H9 (cell line): ENCODE measurements at regions not wholly inside any gene's neighbourhood (a gene's known extent, or its start where the extent isn't known, plus 50 kb on each side); places are given as distances from the start of the nearest gene placed in this dataset.

Experiments used
- DNase-seq: peaks from one replicate; pipeline ENCODE4 v3.0.0-alpha.2; 2017
- H2AFZ ChIP-seq: one replicate; pipeline ENCODE4 v1.6.1; 2013; ENCODE audit warnings: mild to moderate bottlenecking, low read length, control low read depth, moderate library complexity
- H2AK5ac ChIP-seq: 2 replicates; pipeline ENCODE4 v1.6.1; 2013; ENCODE audit warnings: low read length, control low read depth, mixed read lengths; ENCODE audit not compliant: insufficient read length
- H2BK120ac ChIP-seq: one replicate; pipeline ENCODE4 v1.6.1; 2013; ENCODE audit warnings: low read depth, mild to moderate bottlenecking, low read length, control low read depth, inconsistent platforms; ENCODE audit not compliant: poor library complexity, severe bottlenecking
- H2BK12ac ChIP-seq: 2 replicates; pipeline ENCODE4 v1.6.1; 2013; ENCODE audit warnings: low read length, control low read depth, mixed read lengths, low read depth; ENCODE audit not compliant: insufficient read length
- H2BK15ac ChIP-seq: 2 replicates; pipeline ENCODE4 v1.6.1; 2013; ENCODE audit warnings: low read depth, low read length, control low read depth
- H2BK20ac ChIP-seq: one replicate; pipeline ENCODE4 v1.6.1; 2013; ENCODE audit warnings: low read depth, mild to moderate bottlenecking, low read length, control low read depth, inconsistent platforms; ENCODE audit not compliant: poor library complexity, severe bottlenecking
- H2BK5ac ChIP-seq: 2 replicates; pipeline ENCODE4 v1.6.1; 2013; ENCODE audit warnings: low read length, control low read depth, mixed read lengths; ENCODE audit not compliant: insufficient read length
- H3K14ac ChIP-seq: 2 replicates; pipeline ENCODE4 v1.6.1; 2013; ENCODE audit warnings: low read length, control low read depth; ENCODE audit not compliant: insufficient read depth
- H3K18ac ChIP-seq: 2 replicates; pipeline ENCODE4 v1.6.1; 2013; ENCODE audit warnings: low read depth, mild to moderate bottlenecking, mixed read lengths, low read length, control low read depth; ENCODE audit not compliant: insufficient read length
- H3K23ac ChIP-seq: 2 replicates; pipeline ENCODE4 v1.6.1; 2013; ENCODE audit warnings: low read length, control low read depth, mixed read lengths, low read depth; ENCODE audit not compliant: insufficient read length
- H3K23me2 ChIP-seq: 2 replicates; pipeline ENCODE4 v1.6.1; 2013; ENCODE audit warnings: low read depth, mild to moderate bottlenecking, mixed read lengths, low read length, control low read depth; ENCODE audit not compliant: insufficient read length, poor library complexity, severe bottlenecking
- H3K27ac ChIP-seq: 2 replicates; pipeline ENCODE4 v1.5.1; 2013; ENCODE audit warnings: low read length, control low read depth, mixed read lengths, low read depth; ENCODE audit not compliant: insufficient read length
- H3K27me3 ChIP-seq: 2 replicates; pipeline ENCODE4 v1.6.1; 2013; ENCODE audit warnings: low read length, control low read depth, inconsistent platforms; ENCODE audit not compliant: insufficient read depth
- H3K4ac ChIP-seq: 2 replicates; pipeline ENCODE4 v1.6.1; 2013; ENCODE audit warnings: low read depth, mild to moderate bottlenecking, control low read depth, inconsistent platforms, low read length, moderate library complexity
- H3K4me1 ChIP-seq: 2 replicates; pipeline ENCODE4 v1.6.1; 2013; ENCODE audit warnings: low read length, control low read depth, inconsistent platforms; ENCODE audit not compliant: insufficient read depth
- H3K4me2 ChIP-seq: 2 replicates; pipeline ENCODE4 v1.6.1; 2013; ENCODE audit warnings: low read length, control low read depth, mixed read lengths; ENCODE audit not compliant: insufficient read length, insufficient read depth
- H3K56ac ChIP-seq: 2 replicates; pipeline ENCODE4 v1.6.1; 2013; ENCODE audit warnings: low read depth, mild to moderate bottlenecking, mixed read lengths, low read length, control low read depth; ENCODE audit not compliant: insufficient read length
- H3K79me1 ChIP-seq: 2 replicates; pipeline ENCODE4 v1.6.1; 2013; ENCODE audit warnings: low read depth, mild to moderate bottlenecking, moderate library complexity, low read length, control low read depth, inconsistent platforms; ENCODE audit not compliant: insufficient read depth, poor library complexity, severe bottlenecking
- H3K79me2 ChIP-seq: 2 replicates; pipeline ENCODE4 v1.6.1; 2013; ENCODE audit warnings: low read length, control low read depth, inconsistent platforms; ENCODE audit not compliant: insufficient read depth
- H3K9ac ChIP-seq: 2 replicates; pipeline ENCODE4 v1.6.1; 2013; ENCODE audit warnings: low read length, control low read depth, mixed read lengths; ENCODE audit not compliant: insufficient read length; ENCODE audit errors: extremely low read depth
- H3K9me3 ChIP-seq: one replicate; pipeline ENCODE4 v1.6.1; 2013; ENCODE audit warnings: low read depth, low read length, inconsistent platforms; ENCODE audit not compliant: control insufficient read depth
- H3T11ph ChIP-seq: one replicate; pipeline ENCODE4 v1.6.1; 2013; ENCODE audit warnings: mild to moderate bottlenecking, low read length, control low read depth, inconsistent platforms
- H4K20me1 ChIP-seq: one replicate; pipeline ENCODE4 v1.6.1; 2013; ENCODE audit not compliant: control insufficient read depth, insufficient read length, insufficient read depth
- H4K5ac ChIP-seq: 2 replicates; pipeline ENCODE4 v1.6.1; 2013; ENCODE audit warnings: low read depth, mild to moderate bottlenecking, mixed read lengths, low read length, control low read depth; ENCODE audit not compliant: insufficient read length
- H4K8ac ChIP-seq: replicated peaks from 2 replicates; pipeline ENCODE4 v1.6.1; 2013; ENCODE audit warnings: low read length, control low read depth, mixed read lengths, low read depth; ENCODE audit not compliant: insufficient read length
- H4K91ac ChIP-seq: 2 replicates; pipeline ENCODE4 v1.6.1; 2013; ENCODE audit warnings: low read depth, mild to moderate bottlenecking, moderate library complexity, mixed read lengths, low read length, control low read depth; ENCODE audit not compliant: insufficient read length
- H3K27ac Mint-ChIP-seq, 3 experiments: 2 replicates in 2 of 3; 3 replicates in 1 of 3; pipeline ENCODE4 v1.8.0; 2020 to 2021; ENCODE audit warnings: mixed read lengths in 3 of 3, mild to moderate bottlenecking in 1 of 3, moderate library complexity in 1 of 3
- H3K27me3 Mint-ChIP-seq: 2 replicates; pipeline ENCODE4 v1.8.0; 2021; ENCODE audit warnings: low read depth, mild to moderate bottlenecking, moderate library complexity, mixed read lengths
- H3K36me3 Mint-ChIP-seq, 3 experiments: 2 replicates in 2 of 3; 3 replicates in 1 of 3; pipeline ENCODE4 v1.8.0; 2020 to 2021; ENCODE audit warnings: low read depth in 3 of 3, mixed read lengths in 3 of 3; ENCODE audit not compliant: insufficient read depth in 1 of 3
- H3K4me1 Mint-ChIP-seq, 2 experiments: 2 replicates each; pipeline ENCODE4 v1.8.0; 2020; ENCODE audit warnings: mixed read lengths in 2 of 2
- H3K4me3 Mint-ChIP-seq, 2 experiments: 2 replicates in 1 of 2; 3 replicates in 1 of 2; pipeline ENCODE4 v1.8.0; 2020 to 2021; ENCODE audit warnings: mild to moderate bottlenecking in 2 of 2, mixed read lengths in 2 of 2, moderate library complexity in 1 of 2
- H3K9me3 Mint-ChIP-seq, 2 experiments: 2 replicates in 1 of 2; 3 replicates in 1 of 2; pipeline ENCODE4 v1.8.0; 2020; ENCODE audit warnings: mild to moderate bottlenecking in 2 of 2, mixed read lengths in 2 of 2, moderate library complexity in 1 of 2
- WGBS: extraction: QIAGEN DNeasy Blood & Tissue Kit; methylation state at CpG from one replicate; pipeline ENCODE4 v1.1.7; 2013; ENCODE audit warnings: missing lambda C conversion rate, low lambda C conversion rate, mixed read lengths; ENCODE audit not compliant: insufficient read length; ENCODE audit errors: extremely low coverage; 5-methylcytosine and 5-hydroxymethylcytosine counted together
- TF ChIP-seq, protein P1 (sequence below): fragments of 200-600 bp; sonication (generic); conservative IDR thresholded peaks from 3 replicates; pipeline ENCODE4 v1.8.0; 2021; ENCODE audit warnings: antibody characterized with exemption, mild to moderate bottlenecking

DNA sequence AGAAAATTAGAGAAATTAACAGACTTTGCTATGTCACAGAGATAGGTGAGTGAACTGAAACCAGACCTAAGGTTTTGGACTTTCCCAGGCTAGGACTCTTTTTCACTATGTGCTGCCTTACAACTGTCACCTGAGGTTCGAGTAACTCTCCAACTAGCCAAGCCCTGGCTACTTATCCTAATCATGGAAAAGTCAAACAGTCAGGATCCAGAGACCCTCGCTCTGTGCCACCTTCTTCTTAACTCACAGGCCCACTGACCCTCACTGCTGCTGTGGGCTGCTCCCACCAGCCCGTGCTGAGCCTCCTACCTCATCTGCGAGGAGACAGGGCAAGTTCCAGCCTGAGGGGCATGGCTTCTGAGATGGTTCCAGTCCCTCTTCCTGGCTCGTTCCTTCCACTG, 211.4 kb upstream of the KLF14 start:
- no peak overlapping the region for H2BK5ac ChIP-seq
- H3K9me3 Mint-ChIP-seq, result no peaks in the 10 kb centered on the region; a peak in 1 of 5 replicates

More for the DNA sequence above, 211.4 kb upstream of the KLF14 start:
- H3K4me2 ChIP-seq, result no peak overlapping the region
- no peaks in the 10 kb centered on the region for H3K27me3 ChIP-seq
- no peak overlapping the region for H4K91ac ChIP-seq
- no peak overlapping the region for H3K18ac ChIP-seq
- no peak overlapping the region for H3K23ac ChIP-seq
- H3T11ph ChIP-seq, result no peak overlapping the region
- H3K9me3 ChIP-seq, result no peaks in the 10 kb centered on the region
- Mint-ChIP-seq H3K27ac (no peak overlapping the region; a peak in 1 of 7 replicates), H3K27me3 (no peaks in the 10 kb centered on the region), H3K4me3 (no peak overlapping the region), H3K4me1 (peaks cover 16 to 24% of the 10 kb centered on the region in 2 experiments), H3K36me3 (no peaks in the 10 kb centered on the region; a peak in 3 of 7 replicates)
- no peak overlapping the region for H3K14ac ChIP-seq
- no CpG with 5 or more reads among the region's 5 CpGs for WGBS
- no peak overlapping the region for H4K5ac ChIP-seq
- no peaks in the 10 kb centered on the region for H3K79me1 ChIP-seq
- no peak overlapping the region for H2BK20ac ChIP-seq
- H3K4me1 ChIP-seq, result peaks cover 2% of the 10 kb centered on the region; the same call in 1 of the 2 replicates
- no peak overlapping the region for H3K56ac ChIP-seq
- TF ChIP-seq, protein P1, sequence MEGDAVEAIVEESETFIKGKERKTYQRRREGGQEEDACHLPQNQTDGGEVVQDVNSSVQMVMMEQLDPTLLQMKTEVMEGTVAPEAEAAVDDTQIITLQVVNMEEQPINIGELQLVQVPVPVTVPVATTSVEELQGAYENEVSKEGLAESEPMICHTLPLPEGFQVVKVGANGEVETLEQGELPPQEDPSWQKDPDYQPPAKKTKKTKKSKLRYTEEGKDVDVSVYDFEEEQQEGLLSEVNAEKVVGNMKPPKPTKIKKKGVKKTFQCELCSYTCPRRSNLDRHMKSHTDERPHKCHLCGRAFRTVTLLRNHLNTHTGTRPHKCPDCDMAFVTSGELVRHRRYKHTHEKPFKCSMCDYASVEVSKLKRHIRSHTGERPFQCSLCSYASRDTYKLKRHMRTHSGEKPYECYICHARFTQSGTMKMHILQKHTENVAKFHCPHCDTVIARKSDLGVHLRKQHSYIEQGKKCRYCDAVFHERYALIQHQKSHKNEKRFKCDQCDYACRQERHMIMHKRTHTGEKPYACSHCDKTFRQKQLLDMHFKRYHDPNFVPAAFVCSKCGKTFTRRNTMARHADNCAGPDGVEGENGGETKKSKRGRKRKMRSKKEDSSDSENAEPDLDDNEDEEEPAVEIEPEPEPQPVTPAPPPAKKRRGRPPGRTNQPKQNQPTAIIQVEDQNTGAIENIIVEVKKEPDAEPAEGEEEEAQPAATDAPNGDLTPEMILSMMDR, result no peak
- H2AK5ac ChIP-seq, result no peak overlapping the region
- no peaks in the 10 kb centered on the region for H3K23me2 ChIP-seq
- H4K8ac ChIP-seq, result no peak overlapping the region
- H2BK15ac ChIP-seq, result no peak overlapping the region
- H2AFZ ChIP-seq, result no peak overlapping the region
- no peaks in the 10 kb centered on the region for H3K79me2 ChIP-seq
- H3K27ac ChIP-seq, result no peak overlapping the region
- H3K4ac ChIP-seq, result no peak overlapping the region
- no peak overlapping the region for H2BK12ac ChIP-seq
- no peaks in the 10 kb centered on the region for H4K20me1 ChIP-seq
- H3K9ac ChIP-seq, result no peak overlapping the region
- no peak overlapping the region for H2BK120ac ChIP-seq
- no peak for DNase-seq
